ENCODE measurements at regions not wholly inside any gene's neighbourhood (a gene's known extent, or its start where the extent isn't known, plus 50 kb on each side); places are given as distances from the start of the nearest gene placed in this dataset.

DNA sequence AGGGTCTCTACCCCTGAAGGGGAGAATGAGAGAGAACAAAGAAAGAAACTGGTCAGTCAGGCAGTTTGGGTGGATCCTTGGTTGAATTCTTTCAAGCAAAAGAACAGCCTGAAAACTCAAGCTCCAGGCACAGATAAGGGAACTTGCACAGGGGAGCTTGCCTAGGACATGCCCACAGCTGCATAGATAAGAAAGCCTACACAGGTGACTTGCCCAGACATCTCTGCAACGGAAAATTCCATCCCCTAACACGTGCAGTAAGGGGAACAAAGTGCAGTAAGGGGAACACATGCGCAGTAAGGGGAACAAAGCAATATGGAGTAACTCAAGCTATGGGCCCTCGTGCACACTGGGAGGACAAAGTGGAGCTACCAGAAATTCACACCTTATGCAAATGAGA lies 540.1 kb upstream of the MIS18BP1 start:
- TF ChIP-seq, protein P1, sequence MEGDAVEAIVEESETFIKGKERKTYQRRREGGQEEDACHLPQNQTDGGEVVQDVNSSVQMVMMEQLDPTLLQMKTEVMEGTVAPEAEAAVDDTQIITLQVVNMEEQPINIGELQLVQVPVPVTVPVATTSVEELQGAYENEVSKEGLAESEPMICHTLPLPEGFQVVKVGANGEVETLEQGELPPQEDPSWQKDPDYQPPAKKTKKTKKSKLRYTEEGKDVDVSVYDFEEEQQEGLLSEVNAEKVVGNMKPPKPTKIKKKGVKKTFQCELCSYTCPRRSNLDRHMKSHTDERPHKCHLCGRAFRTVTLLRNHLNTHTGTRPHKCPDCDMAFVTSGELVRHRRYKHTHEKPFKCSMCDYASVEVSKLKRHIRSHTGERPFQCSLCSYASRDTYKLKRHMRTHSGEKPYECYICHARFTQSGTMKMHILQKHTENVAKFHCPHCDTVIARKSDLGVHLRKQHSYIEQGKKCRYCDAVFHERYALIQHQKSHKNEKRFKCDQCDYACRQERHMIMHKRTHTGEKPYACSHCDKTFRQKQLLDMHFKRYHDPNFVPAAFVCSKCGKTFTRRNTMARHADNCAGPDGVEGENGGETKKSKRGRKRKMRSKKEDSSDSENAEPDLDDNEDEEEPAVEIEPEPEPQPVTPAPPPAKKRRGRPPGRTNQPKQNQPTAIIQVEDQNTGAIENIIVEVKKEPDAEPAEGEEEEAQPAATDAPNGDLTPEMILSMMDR (IDR thresholded peaks at IDR 0.05; ENCODE audit: insufficient read depth, low read length): no peak
- no peak for TF ChIP-seq REST (IDR thresholded peaks at IDR 0.05; ENCODE audit: insufficient replicate concordance, low read depth)

Measured in HL-60 (cell line).